Left cardiac atrium (tissue), 4 donors: ENCODE measurements at regions not wholly inside any gene's neighbourhood (a gene's known extent, or its start where the extent isn't known, plus 50 kb on each side); places are given as distances from the start of the nearest gene placed in this dataset.
"Not testable (repeated sequence)": the region's sequence is repeated elsewhere in the genome, so short reads cannot be mapped to it uniquely, and the experiment has no call there.

ENCODE experiments used
- ATAC-seq, 2 donors: fragments of 200-7000 bp; cut with Tn5 transposase; one replicate each; pipeline ENCODE4 v1.9.1; 2020; ENCODE audit warnings: mild to moderate bottlenecking in 2 of 2, moderate library complexity in 2 of 2
- DNase-seq: peaks from one replicate; pipeline ENCODE4 v3.0.0-alpha.2; 2020
- intact Hi-C, 2 donors: fragments of 100-400 bp; cut with DNase I; formaldehyde crosslinking; loops; one replicate each; pipeline versions ENCODE4 v1.14.1 to v1.15.1; 2022 to 2023
- donor health status: DM: no; HTN: yes; CAD: no.
- donor health status: DM: no; HTN: yes; CAD: no; lungs with severe emphysema.
- donor health status: DM: yes; HTN: yes; CAD: no.
- donor health status: Dilated cardiomyopathy.

- intact Hi-C loops = no loop called here
- DNase-seq (no peak), ATAC-seq (no peak)
Measured at GRCh38 chr3:35401671-35402070, 237.7 kb upstream of the ARPP21 start.

- no peak for DNase-seq
- ATAC-seq = no peak
- intact Hi-C loops = no loop called here
Measured at GRCh38 chr3:35404571-35404970, 234.8 kb upstream of the ARPP21 start.

- ATAC-seq (no peak), DNase-seq (no peak)
- intact Hi-C loops = no loop called here
Measured at GRCh38 chr3:35408882-35409281, 230.4 kb upstream of the ARPP21 start.

- DNase-seq = no peak
- no peak for ATAC-seq
- intact Hi-C loops = no loop called here
Measured at GRCh38 chr3:35409991-35410390, 229.3 kb upstream of the ARPP21 start.

- ATAC-seq (no peak), DNase-seq (no peak)
- intact Hi-C loops = no loop called here
Measured at GRCh38 chr3:35413483-35413882, 225.8 kb upstream of the ARPP21 start.

GRCh38 chr3:35417080-35417479 is 222.2 kb upstream of the ARPP21 start:
- intact Hi-C loops = no loop called here
- no peak for ATAC-seq
- no peak for DNase-seq

GRCh38 chr3:35422101-35422500 is 217.2 kb upstream of the ARPP21 start:
- intact Hi-C loops = no loop called here
- DNase-seq = no peak
- no peak for ATAC-seq

GRCh38 chr3:35422836-35423601 is 216.3 kb upstream of the ARPP21 start:
- ATAC-seq (peak in 1 of 2 donors; percentile 41), DNase-seq (no peak)
- intact Hi-C loops = no loop called here

- intact Hi-C loops = no loop called here
Measured at GRCh38 chr3:35426366-35426958, 212.9 kb upstream of the ARPP21 start.

GRCh38 chr3:35437381-35437780 is 201.9 kb upstream of the ARPP21 start:
- intact Hi-C loops = no loop called here
- ATAC-seq = no peak
- no peak for DNase-seq

More at GRCh38 chr3:35426366-35426958, 212.9 kb upstream of the ARPP21 start:
- ATAC-seq (no peak), DNase-seq (no peak)

- no peak for ATAC-seq
- intact Hi-C loops = no loop called here
- DNase-seq = no peak
Measured at GRCh38 chr3:35438101-35438500, 201.2 kb upstream of the ARPP21 start.

- DNase-seq (no peak), ATAC-seq (no peak)
- intact Hi-C loops = no loop called here
Measured at GRCh38 chr3:35439663-35440062, 199.7 kb upstream of the ARPP21 start.

- ATAC-seq (no peak), DNase-seq (no peak)
- intact Hi-C loops = no loop called here
Measured at GRCh38 chr3:35440826-35441225, 198.5 kb upstream of the ARPP21 start.

- ATAC-seq (no peak), DNase-seq (no peak)
- intact Hi-C loops = no loop called here
Measured at GRCh38 chr3:35446896-35447295, 192.4 kb upstream of the ARPP21 start.

GRCh38 chr3:35448121-35448520 is 191.2 kb upstream of the ARPP21 start:
- ATAC-seq (no peak), DNase-seq (no peak)
- intact Hi-C loops = no loop called here

- DNase-seq (no peak), ATAC-seq (no peak)
- intact Hi-C loops = no loop called here
Measured at GRCh38 chr3:35448681-35449080, 190.6 kb upstream of the ARPP21 start.

- DNase-seq, intact Hi-C loops: not testable (repeated sequence)
Measured at GRCh38 chr3:35454819-35455218, 184.5 kb upstream of the ARPP21 start.

GRCh38 chr3:35473956-35474355 is 165.4 kb upstream of the ARPP21 start:
- no peak for DNase-seq
- ATAC-seq = no peak
- intact Hi-C loops = no loop called here

More at GRCh38 chr3:35454819-35455218, 184.5 kb upstream of the ARPP21 start:
- not testable (repeated sequence) for ATAC-seq

- intact Hi-C loops, DNase-seq, ATAC-seq: not testable (repeated sequence)
Measured at GRCh38 chr3:35482566-35482965, 156.8 kb upstream of the ARPP21 start.

GRCh38 chr3:35483131-35483530 is 156.2 kb upstream of the ARPP21 start:
- intact Hi-C loops = no loop called here
- no peak for ATAC-seq
- DNase-seq = no peak

- no peak for ATAC-seq
- intact Hi-C loops = no loop called here
- DNase-seq = no peak
Measured at GRCh38 chr3:35484929-35485530, 154.3 kb upstream of the ARPP21 start.
